Naive thymus-derived CD4-positive, alpha-beta T cell (primary cell): ENCODE measurements at regions not wholly inside any gene's neighbourhood (a gene's known extent, or its start where the extent isn't known, plus 50 kb on each side); places are given as distances from the start of the nearest gene placed in this dataset.

Experiments used
- ATAC-seq: fragments of 150-1000 bp; cut with Tn5 transposase; 2 replicates; pipeline ENCODE4 v1.10.0; 2021; ENCODE audit warnings: mild to moderate bottlenecking, moderate library complexity
- CTCF ChIA-PET: fragments of 350-600 bp; sonication (Branson Sonifier 250); formaldehyde crosslinking; loops from one replicate; lab custom pipeline; 2021; ENCODE audit warnings: antibody characterized with exemption; lab: Charles Lee
- POLR2A ChIA-PET: fragments of 350-600 bp; sonication (Branson Sonifier 250); formaldehyde crosslinking; loops from one replicate; lab custom pipeline; 2021; ENCODE audit warnings: antibody characterized with exemption, inconsistent platforms; lab: Charles Lee
- DNase-seq, 9 donors: peaks; one replicate each; pipeline versions ENCODE4 v3.0.0 to v3.0.0-alpha.2; 2020 to 2022; ENCODE audit warnings: mixed read lengths in 1 of 9
- H3K27ac ChIP-seq: one replicate; pipeline ENCODE4 v1.7.0; 2013; ENCODE audit warnings: mild to moderate bottlenecking, low read depth, low read length, moderate library complexity
- H3K27me3 ChIP-seq, 2 donors: one replicate each; pipeline ENCODE4 v1.7.0; 2013; ENCODE audit warnings: low read length in 2 of 2, mild to moderate bottlenecking in 2 of 2, moderate library complexity in 2 of 2; ENCODE audit not compliant: control insufficient read depth in 2 of 2, insufficient read depth in 2 of 2
- H3K36me3 ChIP-seq, 3 experiments: 1 replicate in 2 of 3; 2 replicates in 1 of 3; pipeline ENCODE4 v1.7.0; 2013; ENCODE audit warnings: low read length in 3 of 3, mild to moderate bottlenecking in 3 of 3, moderate library complexity in 1 of 3; ENCODE audit not compliant: insufficient read depth in 3 of 3, control insufficient read depth in 2 of 3
- H3K4me1 ChIP-seq, 2 donors: one replicate each; pipeline ENCODE4 v1.7.0; 2013; ENCODE audit warnings: low read length in 2 of 2, mild to moderate bottlenecking in 2 of 2, moderate library complexity in 1 of 2; ENCODE audit not compliant: control insufficient read depth in 2 of 2, insufficient read depth in 2 of 2
- H3K4me3 ChIP-seq: 2 replicates; pipeline ENCODE4 v1.7.0; 2013; ENCODE audit warnings: mild to moderate bottlenecking, low read length
- H3K9me3 ChIP-seq, 3 experiments: 1 replicate in 2 of 3; 2 replicates in 1 of 3; pipeline ENCODE4 v1.7.0; 2013; ENCODE audit warnings: low read length in 3 of 3; ENCODE audit not compliant: control insufficient read depth in 2 of 3
- H3K27ac Mint-ChIP-seq, 9 donors: one replicate each; pipeline ENCODE4 v1.8.0; 2020 to 2022; ENCODE audit warnings: mixed read lengths in 9 of 9, mild to moderate bottlenecking in 8 of 9, moderate library complexity in 5 of 9, inconsistent platforms in 2 of 9
- H3K27me3 Mint-ChIP-seq, 5 donors: one replicate each; pipeline ENCODE4 v1.8.0; 2021 to 2022; ENCODE audit warnings: mixed read lengths in 5 of 5, mild to moderate bottlenecking in 1 of 5
- H3K36me3 Mint-ChIP-seq, 5 donors: one replicate each; pipeline ENCODE4 v1.8.0; 2020 to 2022; ENCODE audit warnings: mixed read lengths in 5 of 5, mild to moderate bottlenecking in 3 of 5, inconsistent platforms in 1 of 5
- H3K4me1 Mint-ChIP-seq, 7 donors: one replicate each; pipeline ENCODE4 v1.8.0; 2020 to 2022; ENCODE audit warnings: mixed read lengths in 7 of 7, mild to moderate bottlenecking in 3 of 7, inconsistent platforms in 1 of 7
- H3K4me3 Mint-ChIP-seq, 10 donors: one replicate each; pipeline ENCODE4 v1.8.0; 2020 to 2022; ENCODE audit warnings: mild to moderate bottlenecking in 10 of 10, mixed read lengths in 10 of 10, moderate library complexity in 6 of 10, inconsistent platforms in 2 of 10
- H3K9me3 Mint-ChIP-seq, 11 donors: one replicate each; pipeline ENCODE4 v1.8.0; 2020 to 2022; ENCODE audit warnings: mixed read lengths in 11 of 11, mild to moderate bottlenecking in 4 of 11, inconsistent platforms in 1 of 11, moderate library complexity in 1 of 11
- intact Hi-C, 2 donors: fragments of 100-400 bp; cut with micrococcal nuclease; formaldehyde crosslinking; loops; one replicate each; pipeline ENCODE4 v1.15.1; 2023

GRCh38 chr3:106213954-106214353 is 345.1 kb upstream of the CBLB start:
- Mint-ChIP-seq H3K27me3 (no peaks in the 10 kb centered on the region), H3K27ac (peak overlapping the region in 2 of 9 donors; percentile 33 to 66), H3K36me3 (peaks cover 0 to 33% (median 0%) of the 10 kb centered on the region in 5 donors), H3K9me3 (peaks cover 0 to 25% (median 4%) of the 10 kb centered on the region in 11 donors), H3K4me1 (peaks cover 0 to 30% (median 6%) of the 10 kb centered on the region in 7 donors), H3K4me3 (peak overlapping the region in 1 of 10 donors; percentile 4)
- no peaks in the 10 kb centered on the region for H3K9me3 ChIP-seq
- ChIA-PET POLR2A (no interaction called here), CTCF (no interaction called here)
- ATAC-seq (no peak), DNase-seq (no peak)
- peaks cover 0 to 4% of the 10 kb centered on the region in 2 donors for H3K4me1 ChIP-seq
- no peaks in the 10 kb centered on the region for H3K36me3 ChIP-seq
- no peak overlapping the region for H3K27ac ChIP-seq
- H3K27me3 ChIP-seq: no peaks in the 10 kb centered on the region
- intact Hi-C loops: loop anchor here in 1 of 2 donors (10.0 kb wide), 1 partner anchor 121 kb away; no protein-coding TSS in a partner anchor
- H3K4me3 ChIP-seq: no peak overlapping the region

DNA sequence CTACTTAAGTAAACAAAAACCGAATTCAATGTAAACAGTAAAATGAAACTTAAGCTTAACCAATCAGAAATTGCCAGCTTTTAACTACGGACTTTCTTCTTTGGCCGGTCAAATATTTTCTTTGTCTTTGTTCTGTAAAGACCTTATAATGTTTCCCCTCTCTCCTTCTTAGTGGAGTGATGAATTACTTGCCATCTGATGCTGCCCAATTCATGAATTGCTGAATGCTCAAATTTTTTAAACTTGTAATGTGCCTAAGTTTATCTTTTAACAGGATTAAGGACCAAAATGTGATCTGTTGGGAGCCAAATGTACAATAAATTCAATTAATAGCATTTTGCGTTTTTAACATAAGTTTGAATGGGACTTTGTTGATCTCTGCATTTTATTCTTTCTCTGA is 345.8 kb upstream of the CBLB start:
- Mint-ChIP-seq H3K27ac (peak overlapping the region in 2 of 9 donors; percentile 14 to 50), H3K36me3 (peaks cover 0 to 38% (median 0%) of the 10 kb centered on the region in 5 donors), H3K4me1 (peaks cover 0 to 29% (median 6%) of the 10 kb centered on the region in 7 donors), H3K9me3 (peaks cover 0 to 28% (median 4%) of the 10 kb centered on the region in 11 donors), H3K27me3 (no peaks in the 10 kb centered on the region), H3K4me3 (peak overlapping the region in 1 of 10 donors; percentile 5)
- ChIA-PET CTCF (interaction anchor here (0.6 kb wide), 1 partner anchor 199 kb away, joined by 3 read pairs; no protein-coding TSS in a partner anchor), POLR2A (interaction anchor here (0.6 to 0.8 kb wide), 2 partner anchors 15 to 129 kb away, joined by 3 read pairs; no protein-coding TSS in a partner anchor)
- ATAC-seq (no peak), DNase-seq (no peak)
- H3K4me1 ChIP-seq: peaks cover 0 to 4% of the 10 kb centered on the region in 2 donors
- H3K4me3 ChIP-seq: no peak overlapping the region
- H3K27ac ChIP-seq: no peak overlapping the region
- intact Hi-C loops: loop anchor here in 1 of 2 donors (10.0 kb wide), 1 partner anchor 120 kb away; no protein-coding TSS in a partner anchor
- H3K27me3 ChIP-seq: no peaks in the 10 kb centered on the region
- H3K36me3 ChIP-seq: no peaks in the 10 kb centered on the region
- H3K9me3 ChIP-seq: no peaks in the 10 kb centered on the region

DNA sequence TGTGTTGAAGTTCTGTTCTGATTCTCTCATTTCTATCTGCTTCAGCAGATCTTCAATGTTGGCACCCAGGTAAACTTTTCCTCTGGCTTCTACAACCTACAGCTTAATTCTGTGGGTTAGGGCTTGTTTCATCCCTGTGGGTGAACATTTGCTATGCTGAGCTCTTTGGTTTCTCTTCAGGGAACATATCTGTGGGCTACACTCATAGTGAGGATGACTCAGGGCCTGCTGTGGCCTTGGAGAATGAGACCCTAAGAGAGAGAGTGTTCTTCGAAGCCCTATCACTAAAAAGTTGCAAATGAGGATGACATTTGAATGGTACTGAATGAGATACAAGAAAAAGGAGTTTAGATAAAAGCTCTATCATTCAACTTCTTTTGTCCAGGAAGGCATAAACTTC is 346.2 kb upstream of the CBLB start:
- CTCF ChIA-PET: interaction anchor here (0.6 kb wide), 1 partner anchor 199 kb away, joined by 3 read pairs; no protein-coding TSS in a partner anchor
- Mint-ChIP-seq H3K9me3 (peaks cover 0 to 30% (median 5%) of the 10 kb centered on the region in 11 donors), H3K27ac (peak overlapping the region in 3 of 9 donors; percentile 14 to 50 (median 18)), H3K4me3 (peak overlapping the region in 1 of 10 donors; percentile 5), H3K36me3 (peaks cover 0 to 41% (median 0%) of the 10 kb centered on the region in 5 donors), H3K4me1 (peaks cover 0 to 29% (median 6%) of the 10 kb centered on the region in 7 donors), H3K27me3 (no peaks in the 10 kb centered on the region)
- intact Hi-C loops: loop anchor here in 1 of 2 donors (10.0 kb wide), 1 partner anchor 120 kb away; no protein-coding TSS in a partner anchor
- Histone ChIP-seq H3K9me3 (no peaks in the 10 kb centered on the region), H3K4me1 (peaks cover 0 to 3% of the 10 kb centered on the region in 2 donors), H3K27me3 (no peaks in the 10 kb centered on the region), H3K27ac (no peak overlapping the region), H3K4me3 (no peak overlapping the region), H3K36me3 (no peaks in the 10 kb centered on the region)
- POLR2A ChIA-PET: interaction anchor here (0.8 kb wide), 1 partner anchor 15 kb away, joined by 3 read pairs; no protein-coding TSS in a partner anchor
- no peak for ATAC-seq
- peak in 1 of 9 donors; percentile 31 for DNase-seq

DNA sequence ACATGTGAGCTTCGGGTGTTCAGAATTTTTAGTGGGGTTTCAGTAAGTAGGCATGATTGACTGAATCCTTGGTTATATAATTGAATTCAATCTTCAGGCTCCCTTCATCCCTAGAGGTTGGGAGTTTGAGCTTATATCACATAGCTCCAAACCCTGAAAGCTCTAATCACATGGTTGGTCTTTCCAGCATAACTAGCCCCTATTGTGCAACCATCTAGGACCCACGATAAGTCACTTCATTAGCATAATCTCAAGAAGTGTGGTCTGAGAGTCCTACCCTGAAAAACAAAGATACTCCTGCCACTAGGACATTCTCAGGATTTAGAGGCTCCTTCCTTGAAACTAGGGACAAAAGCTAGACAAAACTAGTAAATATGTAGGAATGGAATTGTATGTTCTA is 348.9 kb upstream of the CBLB start:
- intact Hi-C loops: loop anchor here (1.0 to 10.0 kb wide), 2 partner anchors 8 to 117 kb away; no protein-coding TSS in a partner anchor
- no peak overlapping the region for H3K4me3 ChIP-seq
- H3K9me3 Mint-ChIP-seq: peaks cover 6 to 55% (median 21%) of the 10 kb centered on the region in 11 donors

DNA sequence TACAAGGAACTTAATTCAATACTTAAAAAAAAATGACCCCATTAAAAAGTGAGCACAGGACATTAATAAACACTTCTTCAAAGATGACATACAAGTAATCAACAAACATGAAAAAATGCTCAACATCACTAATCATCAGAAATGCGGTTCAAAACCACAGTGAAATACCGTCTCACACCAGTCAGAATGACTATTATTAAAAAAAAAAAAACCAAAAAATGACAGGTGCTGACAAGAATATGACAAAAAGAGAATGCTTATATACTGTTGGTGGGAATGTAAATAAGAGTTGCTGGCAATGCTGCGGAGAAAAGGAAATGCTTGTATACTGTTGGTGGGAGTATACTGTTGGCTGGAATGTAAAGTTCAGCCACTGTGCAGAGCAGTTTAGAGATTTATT is 358.3 kb upstream of the CBLB start:
- Histone ChIP-seq H3K36me3 (no peaks in the 10 kb centered on the region), H3K9me3 (no peaks in the 10 kb centered on the region), H3K4me3 (no peak overlapping the region), H3K27me3 (no peaks in the 10 kb centered on the region), H3K27ac (no peak overlapping the region), H3K4me1 (peaks cover 4 to 8% of the 10 kb centered on the region in 2 donors)
- no peak for DNase-seq
- intact Hi-C loops: no loop called here
- POLR2A ChIA-PET: no interaction called here
- Mint-ChIP-seq H3K9me3 (peaks cover 4 to 39% (median 10%) of the 10 kb centered on the region in 11 donors), H3K27me3 (no peaks in the 10 kb centered on the region), H3K27ac (no peak overlapping the region), H3K4me1 (peaks cover 10 to 40% (median 31%) of the 10 kb centered on the region in 7 donors), H3K4me3 (no peak overlapping the region), H3K36me3 (peaks cover 0 to 60% (median 6%) of the 10 kb centered on the region in 5 donors)
- CTCF ChIA-PET: no interaction called here
- ATAC-seq: no peak

More for the DNA sequence above, 348.9 kb upstream of the CBLB start:
- CTCF ChIA-PET: no interaction called here
- Histone ChIP-seq H3K9me3 (no peaks in the 10 kb centered on the region), H3K36me3 (no peaks in the 10 kb centered on the region), H3K27me3 (no peaks in the 10 kb centered on the region), H3K4me1 (no peaks in the 10 kb centered on the region), H3K27ac (no peak overlapping the region)
- no peak for DNase-seq
- H3K4me3 Mint-ChIP-seq: no peak overlapping the region
- H3K27me3 Mint-ChIP-seq: no peaks in the 10 kb centered on the region
- POLR2A ChIA-PET: no interaction called here
- H3K36me3 Mint-ChIP-seq: peaks cover 0 to 64% (median 8%) of the 10 kb centered on the region in 5 donors
- no peak for ATAC-seq
- no peak overlapping the region for H3K27ac Mint-ChIP-seq
- peaks cover 0 to 25% (median 4%) of the 10 kb centered on the region in 7 donors for H3K4me1 Mint-ChIP-seq

DNA sequence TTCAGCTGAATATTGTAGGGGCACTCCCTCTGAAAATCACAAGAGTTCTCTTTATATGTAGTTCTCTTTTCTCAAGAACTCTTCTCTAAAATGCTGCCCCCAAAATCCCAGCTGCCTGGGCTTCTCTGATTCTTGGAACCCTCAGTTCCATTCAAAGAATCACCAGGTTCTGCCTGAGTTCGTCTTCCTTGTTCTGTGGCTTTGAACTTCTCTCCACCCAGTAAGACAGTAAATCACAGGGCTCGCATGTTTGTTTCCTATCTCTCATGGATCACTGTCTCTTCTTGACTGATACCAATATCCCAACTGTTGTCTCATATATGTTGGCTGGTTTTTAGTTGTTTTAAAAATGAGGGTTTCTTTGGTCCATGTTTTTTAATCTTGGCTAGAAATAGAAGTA is 359.5 kb upstream of the CBLB start:
- Histone ChIP-seq H3K36me3 (no peaks in the 10 kb centered on the region), H3K27ac (no peak overlapping the region), H3K4me3 (no peak overlapping the region), H3K27me3 (no peaks in the 10 kb centered on the region), H3K4me1 (peaks cover 4 to 8% of the 10 kb centered on the region in 2 donors), H3K9me3 (no peaks in the 10 kb centered on the region)
- H3K4me3 Mint-ChIP-seq: no peak overlapping the region
- peak overlapping the region in 6 of 9 donors; percentile 7 to 65 (median 42) for H3K27ac Mint-ChIP-seq
- CTCF ChIA-PET: no interaction called here
- POLR2A ChIA-PET: no interaction called here
- intact Hi-C loops: no loop called here
- no peaks in the 10 kb centered on the region for H3K27me3 Mint-ChIP-seq
- peaks cover 0 to 60% (median 0%) of the 10 kb centered on the region in 5 donors for H3K36me3 Mint-ChIP-seq
- no peak for ATAC-seq
- peaks cover 0 to 39% (median 2%) of the 10 kb centered on the region in 11 donors for H3K9me3 Mint-ChIP-seq
- peaks cover 10 to 46% (median 37%) of the 10 kb centered on the region in 7 donors for H3K4me1 Mint-ChIP-seq
- DNase-seq: no peak
